ENCODE measurements at regions not wholly inside any gene's neighbourhood (a gene's known extent, or its start where the extent isn't known, plus 50 kb on each side); places are given as distances from the start of the nearest gene placed in this dataset.

DNA sequence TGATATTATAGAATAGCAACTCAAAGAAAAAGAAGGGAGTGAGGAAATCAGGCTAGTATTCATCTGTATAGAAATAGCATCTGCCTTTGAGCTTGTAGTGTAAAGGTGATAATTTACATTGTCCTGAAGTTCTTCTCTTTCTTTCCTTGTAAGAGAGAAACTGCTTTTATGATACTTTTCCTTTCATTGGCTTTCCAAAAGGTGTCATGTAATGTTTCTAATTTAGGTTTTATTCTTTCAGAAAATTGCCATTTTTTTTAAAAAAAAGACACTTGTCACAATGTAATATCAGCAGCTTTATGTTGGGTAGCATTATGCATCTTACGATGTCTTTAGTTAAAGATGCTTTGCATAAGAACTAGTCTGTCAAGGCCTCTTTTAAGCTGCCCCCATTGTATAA lies 1153.8 kb upstream of the PCDH7 start:
- H3K36me3 Mint-ChIP-seq = no peaks in the 10 kb centered on the region
- H3K79me2 ChIP-seq (ENCODE audit: insufficient read depth, low read length) = no peaks in the 10 kb centered on the region
- H3K4me3 ChIP-seq (replicated peaks in 1 of 3; ENCODE audit: low read depth in 2 of 3, low read length in 3 of 3) = no peak overlapping the region
- H2AFZ ChIP-seq (ENCODE audit: insufficient read depth, low read depth, low read length, poor library complexity, severe bottlenecking) = no peak overlapping the region
- no peaks in the 10 kb centered on the region for H3K36me3 ChIP-seq (replicated peaks in 1 of 2; ENCODE audit: control insufficient read depth in 1 of 2, insufficient read depth in 2 of 2, low read length in 2 of 2)
- no peaks in the 10 kb centered on the region for H3K27me3 Mint-ChIP-seq (ENCODE audit: low read depth in 3 of 3)
- no peaks in the 10 kb centered on the region for H4K20me1 ChIP-seq (ENCODE audit: insufficient read depth, low read length)
- no peaks in the 10 kb centered on the region for H3K4me1 ChIP-seq (ENCODE audit: control insufficient read depth in 1 of 2, insufficient read depth in 2 of 2, low read length in 2 of 2)
- peaks cover 0 to 8% (median 5%) of the 10 kb centered on the region in 7 donors for H3K9me3 Mint-ChIP-seq
- DNase-seq = no peak
- TF ChIP-seq, protein P1, sequence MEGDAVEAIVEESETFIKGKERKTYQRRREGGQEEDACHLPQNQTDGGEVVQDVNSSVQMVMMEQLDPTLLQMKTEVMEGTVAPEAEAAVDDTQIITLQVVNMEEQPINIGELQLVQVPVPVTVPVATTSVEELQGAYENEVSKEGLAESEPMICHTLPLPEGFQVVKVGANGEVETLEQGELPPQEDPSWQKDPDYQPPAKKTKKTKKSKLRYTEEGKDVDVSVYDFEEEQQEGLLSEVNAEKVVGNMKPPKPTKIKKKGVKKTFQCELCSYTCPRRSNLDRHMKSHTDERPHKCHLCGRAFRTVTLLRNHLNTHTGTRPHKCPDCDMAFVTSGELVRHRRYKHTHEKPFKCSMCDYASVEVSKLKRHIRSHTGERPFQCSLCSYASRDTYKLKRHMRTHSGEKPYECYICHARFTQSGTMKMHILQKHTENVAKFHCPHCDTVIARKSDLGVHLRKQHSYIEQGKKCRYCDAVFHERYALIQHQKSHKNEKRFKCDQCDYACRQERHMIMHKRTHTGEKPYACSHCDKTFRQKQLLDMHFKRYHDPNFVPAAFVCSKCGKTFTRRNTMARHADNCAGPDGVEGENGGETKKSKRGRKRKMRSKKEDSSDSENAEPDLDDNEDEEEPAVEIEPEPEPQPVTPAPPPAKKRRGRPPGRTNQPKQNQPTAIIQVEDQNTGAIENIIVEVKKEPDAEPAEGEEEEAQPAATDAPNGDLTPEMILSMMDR (IDR thresholded peaks at IDR 0.05) = no peak
- intact Hi-C loops (cut with micrococcal nuclease) = no loop called here
- no peaks in the 10 kb centered on the region for H3K4me1 Mint-ChIP-seq
- H3K4me2 ChIP-seq (replicated peaks; ENCODE audit: extremely low read depth, low read length, poor library complexity, severe bottlenecking) = no peak overlapping the region
- H3K27ac Mint-ChIP-seq = no peak overlapping the region
- no peaks in the 10 kb centered on the region for H3K27me3 ChIP-seq (ENCODE audit: control insufficient read depth in 2 of 2, insufficient read depth in 2 of 2, low read length in 2 of 2)
- no peak overlapping the region for H3K27ac ChIP-seq (ENCODE audit: low read depth in 1 of 2, low read length in 2 of 2)
- no peak overlapping the region for H3K9ac ChIP-seq (ENCODE audit: insufficient read depth, low read length, poor library complexity, severe bottlenecking)
- H3K4me3 Mint-ChIP-seq = no peak overlapping the region
- H3K9me3 ChIP-seq (replicated peaks in 1 of 2; ENCODE audit: control insufficient read depth in 1 of 2, insufficient read depth in 1 of 2, low read length in 2 of 2) = no peaks in the 10 kb centered on the region
- WGBS (ENCODE audit: insufficient coverage) = no CpG with 5 or more reads among the region's 1 CpG

DNA sequence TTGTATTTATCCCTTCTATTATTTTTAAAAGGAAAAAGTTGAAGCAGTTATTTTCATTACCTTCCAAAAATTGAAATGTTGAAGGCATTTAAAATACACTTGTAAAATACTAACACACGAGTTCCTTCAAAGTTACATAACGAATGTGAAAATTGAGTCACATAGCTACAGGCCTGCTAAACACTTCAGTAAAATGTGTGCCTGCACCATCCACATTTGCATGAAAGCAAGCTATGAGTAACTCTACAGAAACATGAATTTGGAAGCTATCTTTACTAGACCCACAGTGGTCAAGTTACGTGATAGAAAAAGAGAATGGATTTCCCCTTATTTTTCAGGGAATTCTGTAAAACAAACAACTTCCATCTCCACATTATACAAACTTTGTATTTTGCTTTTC lies 1148.8 kb upstream of the PCDH7 start:
- TF ChIP-seq, protein P1 (IDR thresholded peaks at IDR 0.05) = no peak

More for the DNA sequence above, 1148.8 kb upstream of the PCDH7 start:
- H3K9me3 ChIP-seq (replicated peaks in 1 of 2; ENCODE audit: control insufficient read depth in 1 of 2, insufficient read depth in 1 of 2, low read length in 2 of 2) = no peaks in the 10 kb centered on the region
- H3K27me3 Mint-ChIP-seq (ENCODE audit: low read depth in 3 of 3) = no peaks in the 10 kb centered on the region
- H3K4me3 Mint-ChIP-seq = no peak overlapping the region
- no peaks in the 10 kb centered on the region for H3K4me1 ChIP-seq (ENCODE audit: control insufficient read depth in 1 of 2, insufficient read depth in 2 of 2, low read length in 2 of 2)
- H4K20me1 ChIP-seq (ENCODE audit: insufficient read depth, low read length) = no peaks in the 10 kb centered on the region
- no peak overlapping the region for H3K27ac Mint-ChIP-seq
- H3K36me3 ChIP-seq (replicated peaks in 1 of 2; ENCODE audit: control insufficient read depth in 1 of 2, insufficient read depth in 2 of 2, low read length in 2 of 2) = no peaks in the 10 kb centered on the region
- no peaks in the 10 kb centered on the region for H3K4me1 Mint-ChIP-seq
- no peak for DNase-seq
- no peak overlapping the region for H3K27ac ChIP-seq (ENCODE audit: low read depth in 1 of 2, low read length in 2 of 2)
- no peak overlapping the region for H2AFZ ChIP-seq (ENCODE audit: insufficient read depth, low read depth, low read length, poor library complexity, severe bottlenecking)
- H3K4me2 ChIP-seq (replicated peaks; ENCODE audit: extremely low read depth, low read length, poor library complexity, severe bottlenecking) = no peak overlapping the region
- H3K36me3 Mint-ChIP-seq = no peaks in the 10 kb centered on the region
- H3K79me2 ChIP-seq (ENCODE audit: insufficient read depth, low read length) = no peaks in the 10 kb centered on the region
- H3K9me3 Mint-ChIP-seq = no peaks in the 10 kb centered on the region
- intact Hi-C loops (cut with micrococcal nuclease) = no loop called here
- no CpG with 5 or more reads among the region's 3 CpGs for WGBS (ENCODE audit: insufficient coverage)
- no peaks in the 10 kb centered on the region for H3K27me3 ChIP-seq (ENCODE audit: control insufficient read depth in 2 of 2, insufficient read depth in 2 of 2, low read length in 2 of 2)
- no peak overlapping the region for H3K4me3 ChIP-seq (replicated peaks in 1 of 3; ENCODE audit: low read depth in 2 of 3, low read length in 3 of 3)
- no peak overlapping the region for H3K9ac ChIP-seq (ENCODE audit: insufficient read depth, low read length, poor library complexity, severe bottlenecking)

Measured in CD14-positive monocyte (primary cell).